HFFc6 (cell line): ENCODE measurements at regions not wholly inside any gene's neighbourhood (a gene's known extent, or its start where the extent isn't known, plus 50 kb on each side); places are given as distances from the start of the nearest gene placed in this dataset.

Experiments
- DNase-seq: peaks from one replicate; pipeline ENCODE4 v3.0.0-alpha.2; 2018
- H3K27ac Mint-ChIP-seq: 2 replicates; pipeline ENCODE4 v1.8.0; 2020; ENCODE audit warnings: mild to moderate bottlenecking, mixed read lengths
- H3K27me3 Mint-ChIP-seq: 2 replicates; pipeline ENCODE4 v1.8.0; 2021; ENCODE audit warnings: mild to moderate bottlenecking, moderate library complexity, mixed read lengths; ENCODE audit not compliant: insufficient read depth
- H3K36me3 Mint-ChIP-seq: 2 replicates; pipeline ENCODE4 v1.8.0; 2021; ENCODE audit warnings: low read depth, mixed read lengths
- H3K4me1 Mint-ChIP-seq: 2 replicates; pipeline ENCODE4 v1.8.0; 2020; ENCODE audit warnings: low read depth, mixed read lengths
- H3K4me3 Mint-ChIP-seq: 2 replicates; pipeline ENCODE4 v1.8.0; 2020; ENCODE audit warnings: mild to moderate bottlenecking, moderate library complexity, mixed read lengths
- H3K9me3 Mint-ChIP-seq: 2 replicates; pipeline ENCODE4 v1.8.0; 2020; ENCODE audit warnings: mild to moderate bottlenecking, mixed read lengths
- TF ChIP-seq, protein P1 (sequence below): fragments of 200-600 bp; sonication (generic); IDR thresholded peaks from 2 replicates; pipeline ENCODE4 v1.5.0; 2021; ENCODE audit warnings: antibody characterized with exemption, mild to moderate bottlenecking

- no peak overlapping the region for H3K4me3 Mint-ChIP-seq
Observed at GRCh38 chr5:176741561-176742211, 68.7 kb upstream of the UNC5A start.

GRCh38 chr5:176742246-176743105 lies 67.9 kb upstream of the UNC5A start:
- Mint-ChIP-seq H3K27ac (no peak overlapping the region), H3K4me3 (no peak overlapping the region), H3K36me3 (no peaks in the 10 kb centered on the region), H3K4me1 (no peaks in the 10 kb centered on the region), H3K9me3 (no peaks in the 10 kb centered on the region), H3K27me3 (peaks cover 78% of the 10 kb centered on the region)
- no peak for DNase-seq
- TF ChIP-seq, protein P1, sequence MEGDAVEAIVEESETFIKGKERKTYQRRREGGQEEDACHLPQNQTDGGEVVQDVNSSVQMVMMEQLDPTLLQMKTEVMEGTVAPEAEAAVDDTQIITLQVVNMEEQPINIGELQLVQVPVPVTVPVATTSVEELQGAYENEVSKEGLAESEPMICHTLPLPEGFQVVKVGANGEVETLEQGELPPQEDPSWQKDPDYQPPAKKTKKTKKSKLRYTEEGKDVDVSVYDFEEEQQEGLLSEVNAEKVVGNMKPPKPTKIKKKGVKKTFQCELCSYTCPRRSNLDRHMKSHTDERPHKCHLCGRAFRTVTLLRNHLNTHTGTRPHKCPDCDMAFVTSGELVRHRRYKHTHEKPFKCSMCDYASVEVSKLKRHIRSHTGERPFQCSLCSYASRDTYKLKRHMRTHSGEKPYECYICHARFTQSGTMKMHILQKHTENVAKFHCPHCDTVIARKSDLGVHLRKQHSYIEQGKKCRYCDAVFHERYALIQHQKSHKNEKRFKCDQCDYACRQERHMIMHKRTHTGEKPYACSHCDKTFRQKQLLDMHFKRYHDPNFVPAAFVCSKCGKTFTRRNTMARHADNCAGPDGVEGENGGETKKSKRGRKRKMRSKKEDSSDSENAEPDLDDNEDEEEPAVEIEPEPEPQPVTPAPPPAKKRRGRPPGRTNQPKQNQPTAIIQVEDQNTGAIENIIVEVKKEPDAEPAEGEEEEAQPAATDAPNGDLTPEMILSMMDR = no peak

More at GRCh38 chr5:176741561-176742211, 68.7 kb upstream of the UNC5A start:
- Mint-ChIP-seq H3K4me1 (no peaks in the 10 kb centered on the region), H3K27ac (no peak overlapping the region), H3K9me3 (no peaks in the 10 kb centered on the region), H3K27me3 (peaks cover 78% of the 10 kb centered on the region), H3K36me3 (no peaks in the 10 kb centered on the region)
- DNase-seq = no peak
- TF ChIP-seq, protein P1 = no peak

DNA sequence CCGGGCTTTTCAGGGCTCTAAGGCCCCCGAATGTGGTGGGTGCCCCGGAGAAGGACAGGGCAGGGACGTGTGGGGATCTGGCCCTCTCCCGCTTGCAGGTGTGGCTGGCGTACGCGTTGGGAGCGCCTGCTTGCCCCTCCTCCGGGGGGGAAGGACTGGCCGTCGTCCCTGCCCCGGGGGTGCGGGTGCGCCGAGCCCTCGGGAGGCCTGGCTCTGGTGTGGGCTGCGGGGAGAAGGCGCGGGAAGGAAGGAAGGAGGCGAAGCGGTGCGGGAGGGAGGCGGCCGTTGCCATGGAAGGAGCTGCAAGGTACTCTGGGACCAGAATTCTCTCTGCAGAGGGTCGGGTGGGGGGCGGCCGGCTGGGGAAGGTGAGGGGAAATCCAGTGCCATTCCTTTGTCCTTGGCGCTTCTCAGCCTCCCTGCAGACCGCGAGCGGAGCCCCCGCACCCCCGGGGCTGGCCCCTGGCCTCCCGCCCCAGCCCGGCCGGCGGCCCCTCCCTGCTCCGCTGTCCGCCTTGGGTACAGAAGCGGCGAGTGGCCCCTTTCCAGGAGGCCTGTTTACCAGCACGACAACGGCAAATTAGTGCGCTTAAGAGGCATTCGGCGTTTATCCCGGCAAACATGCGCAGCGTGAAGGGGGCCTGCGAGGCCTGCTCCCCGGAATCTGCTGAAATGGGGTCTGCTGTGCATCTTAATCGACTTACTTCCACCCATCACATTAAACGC lies 67.1 kb upstream of the UNC5A start:
- Mint-ChIP-seq H3K36me3 (no peaks in the 10 kb centered on the region), H3K27me3 (peaks cover 73% of the 10 kb centered on the region), H3K27ac (no peak overlapping the region), H3K9me3 (no peaks in the 10 kb centered on the region), H3K4me1 (no peaks in the 10 kb centered on the region), H3K4me3 (no peak overlapping the region)
- TF ChIP-seq, protein P1 = no peak
- no peak for DNase-seq

DNA sequence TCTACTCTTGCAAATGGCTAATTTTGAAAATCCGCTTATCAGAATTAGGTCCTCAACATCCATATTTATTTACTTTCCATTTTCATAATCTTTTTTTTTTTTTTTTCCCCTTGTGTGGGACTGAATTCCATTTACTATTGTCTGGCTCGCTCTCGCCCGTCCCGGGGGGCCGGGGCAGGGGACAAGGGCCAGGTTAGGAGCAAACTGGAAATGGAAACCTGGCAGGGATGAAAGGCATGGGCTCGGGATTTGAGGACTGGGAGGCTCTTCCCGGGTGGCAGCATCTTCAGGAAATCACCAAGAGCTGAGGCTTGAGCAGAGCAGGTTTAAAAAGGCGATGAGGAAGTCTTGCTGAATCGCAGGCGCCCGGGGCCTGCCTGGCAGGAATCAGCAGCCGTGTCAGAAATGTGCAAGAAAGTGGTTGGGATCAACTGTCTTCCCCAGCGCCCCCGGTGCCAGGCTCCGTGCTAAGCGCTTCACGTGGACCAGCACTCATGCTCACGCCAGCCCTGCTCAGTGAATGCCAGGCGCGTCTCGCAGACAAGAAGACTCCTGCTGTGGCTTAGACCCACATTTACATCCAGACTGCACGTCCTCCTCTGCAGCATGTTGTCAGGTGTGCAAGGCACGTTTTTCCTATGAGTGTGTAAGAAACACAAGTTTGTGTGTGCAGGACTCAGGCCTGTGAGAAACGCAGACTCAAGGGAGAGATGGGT lies 66.3 kb upstream of the UNC5A start:
- no peak for DNase-seq
- Mint-ChIP-seq H3K4me3 (no peak overlapping the region), H3K27ac (no peak overlapping the region), H3K27me3 (peaks cover 71% of the 10 kb centered on the region), H3K4me1 (no peaks in the 10 kb centered on the region), H3K9me3 (no peaks in the 10 kb centered on the region), H3K36me3 (no peaks in the 10 kb centered on the region)
- TF ChIP-seq, protein P1 = no peak

GRCh38 chr5:176744584-176744965 lies 65.8 kb upstream of the UNC5A start:
- Mint-ChIP-seq H3K27me3 (peaks cover 69% of the 10 kb centered on the region), H3K36me3 (no peaks in the 10 kb centered on the region), H3K4me1 (no peaks in the 10 kb centered on the region), H3K4me3 (no peak overlapping the region), H3K9me3 (no peaks in the 10 kb centered on the region), H3K27ac (no peak overlapping the region)
- DNase-seq = no peak
- TF ChIP-seq, protein P1 = peak; percentile 61
